Esophagus muscularis mucosa (tissue), 4 donors: ENCODE measurements at regions not wholly inside any gene's neighbourhood (a gene's known extent, or its start where the extent isn't known, plus 50 kb on each side); places are given as distances from the start of the nearest gene placed in this dataset.

Experiments
- DNase-seq: peaks from one replicate; pipeline ENCODE4 v3.0.0-alpha.2; 2017; ENCODE audit errors: extremely low spot score
- H3K27ac ChIP-seq, 4 donors: fragments of 200-600 bp; sonication (generic); replicated peaks in 1 of 4; 1 replicate in 3 of 4; 2 replicates in 1 of 4; pipeline ENCODE4 v1.5.1; 2016 to 2019; ENCODE audit warnings: mild to moderate bottlenecking in 1 of 4
- H3K27me3 ChIP-seq, 4 donors: fragments of 200-600 bp; sonication (generic); one replicate each; pipeline versions ENCODE4 v1.5.1 to v1.6.0; 2016 to 2019
- H3K36me3 ChIP-seq, 4 donors: fragments of 200-600 bp; sonication (generic); one replicate each; pipeline ENCODE4 v1.5.1; 2016 to 2019
- H3K4me1 ChIP-seq, 4 donors: fragments of 200-600 bp; sonication (generic); one replicate each; pipeline ENCODE4 v1.5.1; 2016 to 2019
- H3K4me3 ChIP-seq, 4 donors: fragments of 200-600 bp; sonication (generic); 1 replicate in 2 of 4; 2 replicates in 2 of 4; pipeline ENCODE4 v1.5.1; 2016 to 2019; ENCODE audit warnings: mild to moderate bottlenecking in 4 of 4, moderate library complexity in 1 of 4
- H3K9me3 ChIP-seq, 4 donors: fragments of 200-600 bp; sonication (generic); 1 replicate in 3 of 4; 2 replicates in 1 of 4; pipeline ENCODE4 v1.5.1; 2016 to 2019
- EP300 ChIP-seq: sonication (generic); formaldehyde crosslinking; IDR thresholded peaks from one replicate; pipeline ENCODE4 v1.6.1; 2017; ENCODE audit warnings: antibody characterized with exemption
- POLR2A ChIP-seq: fragments of 450-650 bp; IDR thresholded peaks from one replicate; pipeline ENCODE4 v1.6.1; 2017; ENCODE audit warnings: antibody characterized with exemption, moderate library complexity, mild to moderate bottlenecking, low read depth
- POLR2AphosphoS5 ChIP-seq, 2 donors: sonication (generic); formaldehyde crosslinking; IDR thresholded peaks; one replicate each; pipeline ENCODE4 v1.6.1; 2017; ENCODE audit warnings: antibody characterized with exemption in 2 of 2
- WGBS: methylation state at CpG from one replicate; pipeline ENCODE4 v1.1.5; 2018; 5-methylcytosine and 5-hydroxymethylcytosine counted together
- intact Hi-C: fragments of 100-400 bp; cut with DNase I; formaldehyde crosslinking; loops from one replicate; pipeline ENCODE4 v1.15.1; 2023
- TF ChIP-seq, protein P1 (sequence below), 3 experiments: fragments of 200-600 bp in 2 of 3; fragments of 450-650 bp in 1 of 3; sonication (generic) in 2 of 3; IDR thresholded peaks; one replicate each; pipeline ENCODE4 v1.5.1; 2017 to 2019; ENCODE audit warnings: antibody characterized with exemption in 3 of 3, mild to moderate bottlenecking in 2 of 3, moderate library complexity in 1 of 3

DNA sequence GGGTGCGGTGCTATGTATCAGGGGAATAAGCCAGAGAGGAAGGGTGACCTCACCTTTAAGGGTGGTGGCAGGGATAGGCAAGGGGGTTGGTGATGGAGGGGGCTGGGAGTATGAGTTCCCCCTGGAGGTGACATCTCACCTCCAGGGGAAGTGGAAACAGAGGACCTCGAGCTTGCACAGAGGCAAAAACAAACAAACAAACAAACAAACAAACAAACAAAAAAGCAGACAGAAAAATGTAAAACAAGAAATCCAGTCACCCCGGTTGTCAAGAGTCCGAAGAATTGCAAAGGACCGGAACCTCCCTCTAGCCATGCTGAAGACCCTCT, 112.2 kb upstream of the MYL2 start:
- Histone ChIP-seq H3K27ac (no peak overlapping the region), H3K27me3 (peaks cover 0 to 98% (median 28%) of the 10 kb centered on the region in 4 donors), H3K9me3 (no peaks in the 10 kb centered on the region), H3K4me1 (peaks cover 9 to 39% (median 30%) of the 10 kb centered on the region in 4 donors), H3K36me3 (no peaks in the 10 kb centered on the region), H3K4me3 (no peak overlapping the region)
- TF ChIP-seq EP300 = no peak
- TF ChIP-seq, protein P1, sequence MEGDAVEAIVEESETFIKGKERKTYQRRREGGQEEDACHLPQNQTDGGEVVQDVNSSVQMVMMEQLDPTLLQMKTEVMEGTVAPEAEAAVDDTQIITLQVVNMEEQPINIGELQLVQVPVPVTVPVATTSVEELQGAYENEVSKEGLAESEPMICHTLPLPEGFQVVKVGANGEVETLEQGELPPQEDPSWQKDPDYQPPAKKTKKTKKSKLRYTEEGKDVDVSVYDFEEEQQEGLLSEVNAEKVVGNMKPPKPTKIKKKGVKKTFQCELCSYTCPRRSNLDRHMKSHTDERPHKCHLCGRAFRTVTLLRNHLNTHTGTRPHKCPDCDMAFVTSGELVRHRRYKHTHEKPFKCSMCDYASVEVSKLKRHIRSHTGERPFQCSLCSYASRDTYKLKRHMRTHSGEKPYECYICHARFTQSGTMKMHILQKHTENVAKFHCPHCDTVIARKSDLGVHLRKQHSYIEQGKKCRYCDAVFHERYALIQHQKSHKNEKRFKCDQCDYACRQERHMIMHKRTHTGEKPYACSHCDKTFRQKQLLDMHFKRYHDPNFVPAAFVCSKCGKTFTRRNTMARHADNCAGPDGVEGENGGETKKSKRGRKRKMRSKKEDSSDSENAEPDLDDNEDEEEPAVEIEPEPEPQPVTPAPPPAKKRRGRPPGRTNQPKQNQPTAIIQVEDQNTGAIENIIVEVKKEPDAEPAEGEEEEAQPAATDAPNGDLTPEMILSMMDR (IDR thresholded peaks at IDR 0.05) = no peak
- no peak for TF ChIP-seq POLR2A
- no peak for TF ChIP-seq POLR2AphosphoS5 (IDR thresholded peaks at IDR 0.05)
- no peak for DNase-seq
- 32% methylated on average over 5 of the region's 5 CpGs for WGBS
- intact Hi-C loops = no loop called here

DNA sequence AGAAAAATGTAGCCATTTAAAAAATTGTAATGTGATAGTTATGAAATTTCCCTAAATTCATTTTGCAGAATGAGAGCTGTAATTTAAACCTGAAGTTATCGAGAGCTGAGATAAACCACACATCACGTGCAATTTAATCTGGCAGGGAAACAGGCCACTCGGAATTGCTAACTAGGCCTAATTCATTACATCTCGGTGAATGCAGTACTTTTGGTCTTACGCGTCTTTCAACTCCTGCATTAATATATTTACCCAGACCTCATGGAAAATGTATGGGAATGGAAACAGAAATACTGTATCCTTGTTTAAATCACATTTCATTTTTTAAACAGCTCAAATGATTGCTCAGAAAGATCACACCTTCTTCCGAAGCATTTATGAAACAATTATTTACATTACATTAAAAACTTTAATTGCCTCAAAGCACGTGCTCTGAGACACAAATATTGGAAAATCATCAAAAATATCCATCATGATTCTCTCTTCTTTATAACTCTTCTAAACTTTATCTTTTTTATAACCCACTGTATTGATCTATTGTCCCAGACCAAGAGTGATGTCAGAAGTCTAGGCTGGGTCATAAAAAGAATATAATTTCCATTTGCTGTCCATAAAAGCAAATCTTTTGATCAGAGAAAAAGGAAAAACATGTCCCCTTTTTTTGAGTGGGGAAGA, 111.7 kb upstream of the MYL2 start:
- intact Hi-C loops = no loop called here

DNA sequence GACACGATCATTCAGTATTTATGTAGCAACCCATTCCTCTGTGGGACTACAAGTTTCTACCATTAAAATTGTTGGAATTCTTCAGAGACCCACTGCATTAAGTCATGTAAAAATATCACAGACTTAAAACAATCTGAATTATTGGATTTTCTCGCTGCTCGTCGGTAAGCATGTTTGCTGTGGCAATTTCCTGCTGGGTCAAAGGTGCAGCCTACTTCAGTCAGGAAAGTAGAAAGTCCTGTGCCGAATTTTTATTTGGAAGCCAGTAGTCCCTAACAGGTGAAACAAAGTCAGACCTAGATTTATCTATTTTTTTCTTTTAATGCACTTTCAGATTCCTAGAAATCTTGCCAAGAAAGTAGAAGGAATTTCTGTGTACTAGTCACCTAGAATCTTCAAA, 110.4 kb upstream of the MYL2 start:
- no peak for DNase-seq
- 64% methylated on average over 5 of the region's 5 CpGs for WGBS
- Histone ChIP-seq H3K27ac (no peak overlapping the region), H3K4me1 (peaks cover 9 to 28% (median 27%) of the 10 kb centered on the region in 4 donors), H3K9me3 (no peaks in the 10 kb centered on the region), H3K36me3 (no peaks in the 10 kb centered on the region), H3K4me3 (no peak overlapping the region), H3K27me3 (peaks cover 0 to 95% (median 19%) of the 10 kb centered on the region in 4 donors)
- intact Hi-C loops = no loop called here
- TF ChIP-seq POLR2AphosphoS5 (IDR thresholded peaks at IDR 0.05) (no peak), POLR2A (no peak), EP300 (no peak)
- TF ChIP-seq, protein P1 (IDR thresholded peaks at IDR 0.05) = no peak

More for the DNA sequence above, 111.7 kb upstream of the MYL2 start:
- no peak for TF ChIP-seq POLR2AphosphoS5 (IDR thresholded peaks at IDR 0.05)
- TF ChIP-seq, protein P1 (IDR thresholded peaks at IDR 0.05) = no peak
- TF ChIP-seq EP300 = no peak
- no peak for TF ChIP-seq POLR2A
- Histone ChIP-seq H3K27ac (no peak overlapping the region), H3K4me1 (peaks cover 9 to 37% (median 30%) of the 10 kb centered on the region in 4 donors), H3K4me3 (no peak overlapping the region), H3K27me3 (peaks cover 0 to 98% (median 26%) of the 10 kb centered on the region in 4 donors), H3K9me3 (no peaks in the 10 kb centered on the region), H3K36me3 (no peaks in the 10 kb centered on the region)
- no peak for DNase-seq
- 85% methylated on average over 8 of the region's 8 CpGs for WGBS

DNA sequence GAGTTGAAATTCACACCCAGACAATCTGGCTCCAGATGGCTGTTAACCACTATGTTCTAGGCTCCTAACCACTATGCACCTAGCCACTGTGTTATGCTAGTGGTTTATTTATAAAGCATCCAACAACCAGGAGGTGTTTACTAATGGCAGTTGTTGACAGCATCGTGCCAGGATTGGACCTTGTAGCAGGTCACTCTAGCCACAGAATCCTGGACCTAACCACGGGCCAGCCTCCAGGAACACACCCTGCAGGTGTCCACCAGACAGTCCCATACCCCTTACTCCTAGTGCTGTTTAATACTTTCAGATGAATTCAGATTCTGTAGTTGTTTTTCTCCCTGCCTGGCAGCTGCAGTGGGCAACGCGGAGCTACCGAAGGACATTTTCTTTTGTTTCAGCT, 109.4 kb upstream of the MYL2 start:
- no peak for DNase-seq
- TF ChIP-seq POLR2AphosphoS5 (IDR thresholded peaks at IDR 0.05) (no peak), EP300 (no peak), POLR2A (no peak)
- TF ChIP-seq, protein P1 (IDR thresholded peaks at IDR 0.05) = no peak
- WGBS = 59% methylated on average over 5 of the region's 5 CpGs
- Histone ChIP-seq H3K27ac (no peak overlapping the region), H3K36me3 (no peaks in the 10 kb centered on the region), H3K4me3 (no peak overlapping the region), H3K9me3 (no peaks in the 10 kb centered on the region), H3K27me3 (peaks cover 0 to 95% (median 12%) of the 10 kb centered on the region in 4 donors), H3K4me1 (peaks cover 6 to 17% (median 16%) of the 10 kb centered on the region in 4 donors)
- intact Hi-C loops = loop anchor here (5.0 kb wide), 1 partner anchor 283 kb away; no protein-coding TSS in a partner anchor

DNA sequence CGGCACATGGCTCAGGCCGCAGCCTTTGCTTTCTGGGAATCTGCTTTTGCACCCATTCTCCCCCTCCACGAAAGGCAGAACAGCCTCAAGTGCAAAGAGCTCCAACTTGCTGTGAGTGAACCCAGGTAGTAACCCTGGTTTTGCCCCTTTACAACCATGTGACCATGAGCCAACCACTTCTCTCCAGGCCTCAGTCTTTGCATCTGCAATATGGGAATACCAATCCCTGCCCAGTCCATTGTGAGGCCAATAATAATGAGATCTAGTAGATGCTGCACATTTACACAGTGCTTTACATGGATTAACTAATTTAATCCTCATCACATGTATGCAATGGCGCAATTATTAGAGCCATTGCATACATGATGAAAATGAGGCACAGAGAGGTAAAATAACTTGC, 108.9 kb upstream of the MYL2 start:
- DNase-seq = no peak
- peaks cover 0 to 95% (median 13%) of the 10 kb centered on the region in 4 donors for H3K27me3 ChIP-seq
- H3K4me3 ChIP-seq = no peak overlapping the region
- intact Hi-C loops = loop anchor here (5.0 kb wide), 1 partner anchor 283 kb away; no protein-coding TSS in a partner anchor
- 93% methylated on average over 4 of the region's 4 CpGs for WGBS
- H3K36me3 ChIP-seq = no peaks in the 10 kb centered on the region
- no peak overlapping the region for H3K27ac ChIP-seq
- no peaks in the 10 kb centered on the region for H3K9me3 ChIP-seq
- TF ChIP-seq POLR2A = no peak
- TF ChIP-seq POLR2AphosphoS5 (IDR thresholded peaks at IDR 0.05) = no peak
- no peak for TF ChIP-seq EP300
- peaks cover 6 to 13% (median 12%) of the 10 kb centered on the region in 4 donors for H3K4me1 ChIP-seq
